ENCODE measurements at regions not wholly inside any gene's neighbourhood (a gene's known extent, or its start where the extent isn't known, plus 50 kb on each side); places are given as distances from the start of the nearest gene placed in this dataset.
"Not testable (repeated sequence)": the region's sequence is repeated elsewhere in the genome, so short reads cannot be mapped to it uniquely, and the experiment has no call there.

DNA sequence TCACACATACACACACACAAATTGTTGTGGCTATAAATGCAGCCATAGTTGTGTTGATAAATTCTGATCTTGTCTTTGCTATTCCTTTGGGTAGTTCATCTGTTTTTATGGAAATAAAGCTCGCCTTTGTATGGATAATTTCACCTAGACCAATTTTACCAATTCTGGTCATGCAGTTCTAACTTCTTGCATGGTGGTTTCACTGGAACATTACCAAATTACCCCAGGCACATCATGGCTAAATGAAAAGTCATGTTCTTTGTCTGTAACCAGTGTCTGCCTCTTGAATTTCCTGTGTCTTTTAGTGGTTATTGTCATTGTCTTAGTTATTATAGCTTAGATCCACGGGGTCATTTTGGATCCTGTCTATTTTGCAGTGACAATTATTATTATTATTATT lies 50.3 kb upstream of the TMC1 start:
- no peak for DNase-seq (ENCODE audit: insufficient read length, low spot score)
- no peak for FAIRE-seq

- DNase-seq (ENCODE audit: insufficient read length, low spot score) (no peak), FAIRE-seq (no peak)
These were observed 53.4 kb upstream of the TMC1 start for GRCh38 chr9:72467766-72468738.

- no peak for DNase-seq (ENCODE audit: insufficient read length, low spot score)
- no peak for FAIRE-seq
These were observed 55.8 kb upstream of the TMC1 start for GRCh38 chr9:72465593-72465984.

- FAIRE-seq (no peak), DNase-seq (ENCODE audit: insufficient read length, low spot score) (no peak)
These were observed 56.4 kb upstream of the TMC1 start for GRCh38 chr9:72464857-72465592.

GRCh38 chr9:72462340-72462739 lies 59.1 kb upstream of the TMC1 start:
- FAIRE-seq = no peak
- DNase-seq (ENCODE audit: insufficient read length, low spot score) = no peak

- DNase-seq (ENCODE audit: insufficient read length, low spot score) (no peak), FAIRE-seq (no peak)
These were observed 60.8 kb upstream of the TMC1 start for GRCh38 chr9:72460342-72461312.

DNA sequence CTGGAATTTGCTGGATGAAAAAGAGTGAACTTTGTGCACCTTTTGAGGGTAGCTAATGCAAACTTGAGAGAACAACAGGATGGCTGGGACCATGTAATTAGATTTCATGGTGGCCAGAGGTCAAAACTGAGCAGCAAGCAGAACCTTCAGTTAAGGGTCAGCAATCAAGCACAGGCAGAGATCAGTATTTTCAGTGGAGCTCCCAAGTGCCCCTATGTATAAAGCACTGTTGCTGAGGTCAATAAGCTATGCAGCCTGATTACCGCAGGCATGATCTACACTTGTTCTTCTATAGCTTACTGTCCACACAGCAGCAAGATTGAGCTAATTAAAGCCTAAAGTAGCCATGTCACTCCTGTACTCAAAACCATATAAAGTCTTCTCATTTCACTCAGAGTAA lies 62.1 kb upstream of the TMC1 start:
- DNase-seq (ENCODE audit: insufficient read length, low spot score) = no peak
- no peak for FAIRE-seq

DNA sequence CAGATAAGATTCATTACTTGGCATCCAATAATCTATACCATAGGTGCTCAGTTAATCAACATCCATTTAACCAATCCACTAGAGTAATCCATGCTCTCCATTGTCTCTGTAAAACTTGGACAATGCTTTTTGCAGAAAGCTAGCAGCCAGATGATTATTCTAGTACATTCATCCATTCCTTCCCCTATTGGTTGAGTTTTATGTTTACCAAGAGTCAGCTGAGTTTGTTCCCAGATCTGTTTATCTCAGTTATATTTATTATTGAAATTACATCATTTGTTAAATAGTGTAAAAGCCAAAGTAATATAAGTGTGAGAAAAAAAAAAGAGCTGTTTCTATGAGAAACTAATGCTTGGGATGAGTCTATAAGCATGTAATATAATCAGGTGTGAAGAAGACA lies 63.3 kb upstream of the TMC1 start:
- no peak for DNase-seq (ENCODE audit: insufficient read length, low spot score)
- FAIRE-seq = no peak

DNA sequence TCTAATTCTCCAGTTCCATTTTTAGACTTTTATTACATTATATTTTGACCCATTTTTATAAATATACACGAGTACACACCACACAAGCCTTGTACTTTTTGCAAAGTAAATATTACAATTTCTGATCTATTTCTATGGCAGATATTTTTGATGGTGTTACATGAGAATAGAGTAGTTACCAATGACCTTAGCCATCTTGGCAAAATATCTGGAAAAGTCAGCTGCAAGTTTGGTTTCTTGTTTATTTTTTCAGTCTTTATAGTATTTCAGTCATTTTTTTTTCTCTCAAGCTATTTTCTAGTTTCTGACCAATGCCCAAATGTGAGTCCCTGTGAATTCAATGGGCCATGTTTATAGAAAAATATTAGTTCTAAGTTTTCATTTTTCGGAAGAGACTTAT lies 64.0 kb upstream of the TMC1 start:
- no peak for DNase-seq (ENCODE audit: insufficient read length, low spot score)
- FAIRE-seq = no peak

DNA sequence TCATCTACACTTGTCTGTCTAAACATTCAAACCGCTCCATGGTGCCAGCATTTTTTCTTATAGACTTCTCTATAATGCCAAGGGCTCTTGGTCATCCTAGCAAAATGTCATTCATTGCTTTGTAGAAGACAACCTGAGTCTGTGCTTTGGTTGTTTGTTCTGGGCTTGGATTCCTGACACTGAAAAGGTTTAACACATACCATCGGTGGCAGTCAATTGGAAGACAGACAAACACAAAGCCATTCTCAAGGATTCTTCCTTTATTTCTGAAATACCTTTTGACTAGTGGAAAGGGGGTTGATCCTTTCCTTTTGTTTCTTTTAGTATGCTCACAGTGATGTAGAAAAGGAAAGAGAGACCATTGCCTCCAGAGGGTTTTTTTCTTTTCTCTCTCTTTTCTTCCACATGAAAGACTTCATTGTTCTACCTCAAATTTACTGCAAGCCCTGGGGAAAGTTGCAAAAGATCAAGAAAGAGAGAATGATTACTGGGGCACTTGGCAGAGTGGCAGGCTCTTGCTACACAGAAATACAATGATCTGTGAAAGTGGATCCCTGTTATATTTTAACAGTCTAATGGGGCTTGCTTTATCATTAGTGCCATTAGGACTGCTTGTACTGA lies 66.4 kb upstream of the TMC1 start:
- DNase-seq (ENCODE audit: insufficient read length, low spot score) = no peak
- no peak for FAIRE-seq

- DNase-seq (ENCODE audit: insufficient read length, low spot score) (no peak), FAIRE-seq (no peak)
These were observed 67.6 kb upstream of the TMC1 start for GRCh38 chr9:72453797-72454196.

- not testable (repeated sequence) for FAIRE-seq; DNase-seq (ENCODE audit: insufficient read length, low spot score)
These were observed 75.2 kb upstream of the TMC1 start for GRCh38 chr9:72446241-72446640.

- DNase-seq (ENCODE audit: insufficient read length, low spot score) (no peak), FAIRE-seq (no peak)
These were observed 76.0 kb upstream of the TMC1 start for GRCh38 chr9:72445306-72445995.

DNA sequence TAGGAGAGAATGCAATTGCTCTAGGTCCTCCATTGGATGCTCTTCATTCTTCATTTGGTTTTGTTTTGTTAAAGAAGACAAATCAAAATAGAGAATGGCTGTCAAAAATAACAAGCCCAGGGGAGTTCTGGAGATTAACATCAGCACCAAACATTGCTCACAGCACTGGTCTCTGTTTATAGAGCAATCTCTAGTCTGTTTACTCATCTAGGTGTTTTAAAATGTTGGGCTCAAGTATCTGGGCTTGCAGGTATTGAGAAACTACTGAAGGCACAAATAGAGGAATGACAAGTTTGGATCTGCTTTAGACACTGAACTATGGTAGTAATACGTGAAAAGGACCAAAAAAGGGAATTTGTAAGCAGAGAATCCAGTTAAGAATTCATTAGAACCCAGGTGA lies 77.0 kb upstream of the TMC1 start:
- no peak for DNase-seq (ENCODE audit: insufficient read length, low spot score)
- no peak for FAIRE-seq

DNA sequence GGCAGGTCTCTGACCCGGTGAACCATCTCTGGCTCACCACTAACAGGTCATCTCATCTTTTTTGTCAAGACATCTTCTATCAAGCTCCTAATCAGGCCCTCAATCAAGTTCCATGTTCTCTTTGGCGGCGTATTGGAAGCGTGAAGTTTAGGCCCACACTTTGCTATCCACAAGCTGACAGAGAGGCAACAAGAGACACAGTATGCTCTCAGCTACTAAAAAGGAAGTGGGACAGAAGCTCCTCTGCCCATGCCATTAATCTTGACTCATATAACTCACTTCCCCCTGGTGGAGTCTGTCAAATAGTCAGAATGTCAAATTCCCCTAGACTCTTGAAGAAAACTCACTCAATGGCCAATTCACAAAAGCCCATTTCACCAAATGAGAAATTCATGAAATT lies 77.6 kb upstream of the TMC1 start:
- FAIRE-seq (no peak), DNase-seq (ENCODE audit: insufficient read length, low spot score) (peak; percentile 28)

GRCh38 chr9:72441848-72442607 lies 77.0 kb upstream of the ZFAND5 start:
- peak; percentile 67 for DNase-seq (ENCODE audit: insufficient read length, low spot score)
- FAIRE-seq = no peak

DNA sequence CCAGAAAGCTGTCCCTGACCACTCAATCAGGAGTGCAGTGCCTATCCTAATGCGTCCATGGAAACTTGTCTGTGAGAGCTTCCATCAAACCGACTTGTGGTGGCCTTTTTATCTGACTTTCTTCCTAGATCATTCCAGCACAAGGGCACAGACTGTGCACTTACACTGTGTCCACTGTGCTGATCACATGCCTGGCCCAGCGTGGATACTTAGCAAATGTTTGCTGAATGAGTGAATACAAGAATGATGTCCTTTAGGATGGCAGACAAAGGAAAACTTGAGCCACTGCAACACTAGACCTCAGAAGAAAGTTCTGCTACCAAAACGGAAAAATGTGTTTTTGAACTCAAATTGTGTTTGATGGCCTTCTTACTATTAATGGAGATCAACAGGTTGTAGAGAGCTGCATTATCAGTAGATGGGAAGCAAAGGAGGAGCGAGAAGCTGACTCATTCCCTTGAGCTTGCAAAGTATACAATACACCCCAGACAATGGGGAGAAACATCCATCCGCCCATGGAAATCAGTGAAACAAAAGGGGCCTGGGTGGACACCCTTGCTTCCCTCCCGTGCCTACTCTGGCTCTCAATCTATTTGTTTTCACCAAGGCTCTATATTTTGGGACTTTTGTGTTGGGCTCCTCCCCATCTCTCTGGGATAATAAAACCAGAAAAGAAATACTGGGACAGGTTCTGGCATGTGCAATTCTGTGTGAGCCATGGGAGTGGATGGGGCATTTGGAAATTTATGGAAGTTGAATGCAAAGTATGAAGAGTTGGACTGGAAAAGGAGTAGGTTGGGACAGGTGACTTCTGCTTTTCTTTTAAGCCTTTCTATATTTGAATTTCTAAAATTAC lies 76.2 kb upstream of the ZFAND5 start:
- DNase-seq (ENCODE audit: insufficient read length, low spot score) = no peak

DNA sequence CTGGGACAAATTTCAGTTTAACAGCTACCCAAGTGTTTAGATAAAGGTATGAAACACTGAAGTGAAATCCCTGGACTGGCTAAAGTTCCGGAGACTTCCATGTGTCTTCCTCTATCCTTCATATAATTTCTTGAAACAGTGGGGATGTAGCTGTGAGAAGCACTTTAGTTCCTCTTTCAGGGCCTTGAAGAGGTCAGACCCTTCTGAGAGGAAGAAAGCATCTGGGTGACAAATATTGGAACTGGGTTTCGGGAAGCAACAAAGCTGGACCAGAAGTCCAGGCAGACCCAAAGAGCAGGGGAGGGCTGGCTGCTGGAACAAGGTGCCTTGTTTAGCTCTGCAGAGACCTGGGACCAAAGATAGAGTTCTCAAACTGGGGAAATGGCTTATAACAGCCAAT lies 75.4 kb upstream of the ZFAND5 start:
- FAIRE-seq (no peak), DNase-seq (ENCODE audit: insufficient read length, low spot score) (no peak)

More for the DNA sequence above, 76.2 kb upstream of the ZFAND5 start:
- no peak for FAIRE-seq

All from HTR-8/SVneo (cell line).